ENCODE measurements at regions not wholly inside any gene's neighbourhood (a gene's known extent, or its start where the extent isn't known, plus 50 kb on each side); places are given as distances from the start of the nearest gene placed in this dataset.

- TF ChIP-seq POLR2A (IDR thresholded peaks at IDR 0.05; ENCODE audit: low read depth, low read length) (no peak), POLR2AphosphoS5 (IDR thresholded peaks at IDR 0.05; ENCODE audit: low read depth, low read length) (no peak), TAF1 (IDR thresholded peaks at IDR 0.05; ENCODE audit: borderline replicate concordance, low read depth, low read length) (no peak)
Observed at GRCh38 chr4:31021008-31021407, 300.8 kb downstream of the PCDH7 start.
